H9 (cell line): ENCODE measurements at regions not wholly inside any gene's neighbourhood (a gene's known extent, or its start where the extent isn't known, plus 50 kb on each side); places are given as distances from the start of the nearest gene placed in this dataset.

ENCODE experiments used
- DNase-seq: peaks from one replicate; pipeline ENCODE4 v3.0.0-alpha.2; 2017
- H2AFZ ChIP-seq: one replicate; pipeline ENCODE4 v1.6.1; 2013; ENCODE audit warnings: mild to moderate bottlenecking, low read length, control low read depth, moderate library complexity
- H2AK5ac ChIP-seq: 2 replicates; pipeline ENCODE4 v1.6.1; 2013; ENCODE audit warnings: low read length, control low read depth, mixed read lengths; ENCODE audit not compliant: insufficient read length
- H2BK120ac ChIP-seq: one replicate; pipeline ENCODE4 v1.6.1; 2013; ENCODE audit warnings: low read depth, mild to moderate bottlenecking, low read length, control low read depth, inconsistent platforms; ENCODE audit not compliant: poor library complexity, severe bottlenecking
- H2BK12ac ChIP-seq: 2 replicates; pipeline ENCODE4 v1.6.1; 2013; ENCODE audit warnings: low read length, control low read depth, mixed read lengths, low read depth; ENCODE audit not compliant: insufficient read length
- H2BK15ac ChIP-seq: 2 replicates; pipeline ENCODE4 v1.6.1; 2013; ENCODE audit warnings: low read depth, low read length, control low read depth
- H2BK20ac ChIP-seq: one replicate; pipeline ENCODE4 v1.6.1; 2013; ENCODE audit warnings: low read depth, mild to moderate bottlenecking, low read length, control low read depth, inconsistent platforms; ENCODE audit not compliant: poor library complexity, severe bottlenecking
- H2BK5ac ChIP-seq: 2 replicates; pipeline ENCODE4 v1.6.1; 2013; ENCODE audit warnings: low read length, control low read depth, mixed read lengths; ENCODE audit not compliant: insufficient read length
- H3K14ac ChIP-seq: 2 replicates; pipeline ENCODE4 v1.6.1; 2013; ENCODE audit warnings: low read length, control low read depth; ENCODE audit not compliant: insufficient read depth
- H3K18ac ChIP-seq: 2 replicates; pipeline ENCODE4 v1.6.1; 2013; ENCODE audit warnings: low read depth, mild to moderate bottlenecking, mixed read lengths, low read length, control low read depth; ENCODE audit not compliant: insufficient read length
- H3K23ac ChIP-seq: 2 replicates; pipeline ENCODE4 v1.6.1; 2013; ENCODE audit warnings: low read length, control low read depth, mixed read lengths, low read depth; ENCODE audit not compliant: insufficient read length
- H3K23me2 ChIP-seq: 2 replicates; pipeline ENCODE4 v1.6.1; 2013; ENCODE audit warnings: low read depth, mild to moderate bottlenecking, mixed read lengths, low read length, control low read depth; ENCODE audit not compliant: insufficient read length, poor library complexity, severe bottlenecking
- H3K27ac ChIP-seq: 2 replicates; pipeline ENCODE4 v1.5.1; 2013; ENCODE audit warnings: low read length, control low read depth, mixed read lengths, low read depth; ENCODE audit not compliant: insufficient read length
- H3K27me3 ChIP-seq: 2 replicates; pipeline ENCODE4 v1.6.1; 2013; ENCODE audit warnings: low read length, control low read depth, inconsistent platforms; ENCODE audit not compliant: insufficient read depth
- H3K4ac ChIP-seq: 2 replicates; pipeline ENCODE4 v1.6.1; 2013; ENCODE audit warnings: low read depth, mild to moderate bottlenecking, control low read depth, inconsistent platforms, low read length, moderate library complexity
- H3K4me1 ChIP-seq: 2 replicates; pipeline ENCODE4 v1.6.1; 2013; ENCODE audit warnings: low read length, control low read depth, inconsistent platforms; ENCODE audit not compliant: insufficient read depth
- H3K4me2 ChIP-seq: 2 replicates; pipeline ENCODE4 v1.6.1; 2013; ENCODE audit warnings: low read length, control low read depth, mixed read lengths; ENCODE audit not compliant: insufficient read length, insufficient read depth
- H3K56ac ChIP-seq: 2 replicates; pipeline ENCODE4 v1.6.1; 2013; ENCODE audit warnings: low read depth, mild to moderate bottlenecking, mixed read lengths, low read length, control low read depth; ENCODE audit not compliant: insufficient read length
- H3K79me1 ChIP-seq: 2 replicates; pipeline ENCODE4 v1.6.1; 2013; ENCODE audit warnings: low read depth, mild to moderate bottlenecking, moderate library complexity, low read length, control low read depth, inconsistent platforms; ENCODE audit not compliant: insufficient read depth, poor library complexity, severe bottlenecking
- H3K79me2 ChIP-seq: 2 replicates; pipeline ENCODE4 v1.6.1; 2013; ENCODE audit warnings: low read length, control low read depth, inconsistent platforms; ENCODE audit not compliant: insufficient read depth
- H3K9ac ChIP-seq: 2 replicates; pipeline ENCODE4 v1.6.1; 2013; ENCODE audit warnings: low read length, control low read depth, mixed read lengths; ENCODE audit not compliant: insufficient read length; ENCODE audit errors: extremely low read depth
- H3K9me3 ChIP-seq: one replicate; pipeline ENCODE4 v1.6.1; 2013; ENCODE audit warnings: low read depth, low read length, inconsistent platforms; ENCODE audit not compliant: control insufficient read depth
- H3T11ph ChIP-seq: one replicate; pipeline ENCODE4 v1.6.1; 2013; ENCODE audit warnings: mild to moderate bottlenecking, low read length, control low read depth, inconsistent platforms
- H4K20me1 ChIP-seq: one replicate; pipeline ENCODE4 v1.6.1; 2013; ENCODE audit not compliant: control insufficient read depth, insufficient read length, insufficient read depth
- H4K5ac ChIP-seq: 2 replicates; pipeline ENCODE4 v1.6.1; 2013; ENCODE audit warnings: low read depth, mild to moderate bottlenecking, mixed read lengths, low read length, control low read depth; ENCODE audit not compliant: insufficient read length
- H4K8ac ChIP-seq: replicated peaks from 2 replicates; pipeline ENCODE4 v1.6.1; 2013; ENCODE audit warnings: low read length, control low read depth, mixed read lengths, low read depth; ENCODE audit not compliant: insufficient read length
- H4K91ac ChIP-seq: 2 replicates; pipeline ENCODE4 v1.6.1; 2013; ENCODE audit warnings: low read depth, mild to moderate bottlenecking, moderate library complexity, mixed read lengths, low read length, control low read depth; ENCODE audit not compliant: insufficient read length
- H3K27ac Mint-ChIP-seq, 3 experiments: 2 replicates in 2 of 3; 3 replicates in 1 of 3; pipeline ENCODE4 v1.8.0; 2020 to 2021; ENCODE audit warnings: mixed read lengths in 3 of 3, mild to moderate bottlenecking in 1 of 3, moderate library complexity in 1 of 3
- H3K27me3 Mint-ChIP-seq: 2 replicates; pipeline ENCODE4 v1.8.0; 2021; ENCODE audit warnings: low read depth, mild to moderate bottlenecking, moderate library complexity, mixed read lengths
- H3K36me3 Mint-ChIP-seq, 3 experiments: 2 replicates in 2 of 3; 3 replicates in 1 of 3; pipeline ENCODE4 v1.8.0; 2020 to 2021; ENCODE audit warnings: low read depth in 3 of 3, mixed read lengths in 3 of 3; ENCODE audit not compliant: insufficient read depth in 1 of 3
- H3K4me1 Mint-ChIP-seq, 2 experiments: 2 replicates each; pipeline ENCODE4 v1.8.0; 2020; ENCODE audit warnings: mixed read lengths in 2 of 2
- H3K4me3 Mint-ChIP-seq, 2 experiments: 2 replicates in 1 of 2; 3 replicates in 1 of 2; pipeline ENCODE4 v1.8.0; 2020 to 2021; ENCODE audit warnings: mild to moderate bottlenecking in 2 of 2, mixed read lengths in 2 of 2, moderate library complexity in 1 of 2
- H3K9me3 Mint-ChIP-seq, 2 experiments: 2 replicates in 1 of 2; 3 replicates in 1 of 2; pipeline ENCODE4 v1.8.0; 2020; ENCODE audit warnings: mild to moderate bottlenecking in 2 of 2, mixed read lengths in 2 of 2, moderate library complexity in 1 of 2
- WGBS: extraction: QIAGEN DNeasy Blood & Tissue Kit; methylation state at CpG from one replicate; pipeline ENCODE4 v1.1.7; 2013; ENCODE audit warnings: missing lambda C conversion rate, low lambda C conversion rate, mixed read lengths; ENCODE audit not compliant: insufficient read length; ENCODE audit errors: extremely low coverage; 5-methylcytosine and 5-hydroxymethylcytosine counted together
- TF ChIP-seq, protein P1 (sequence below): fragments of 200-600 bp; sonication (generic); conservative IDR thresholded peaks from 3 replicates; pipeline ENCODE4 v1.8.0; 2021; ENCODE audit warnings: antibody characterized with exemption, mild to moderate bottlenecking

DNA sequence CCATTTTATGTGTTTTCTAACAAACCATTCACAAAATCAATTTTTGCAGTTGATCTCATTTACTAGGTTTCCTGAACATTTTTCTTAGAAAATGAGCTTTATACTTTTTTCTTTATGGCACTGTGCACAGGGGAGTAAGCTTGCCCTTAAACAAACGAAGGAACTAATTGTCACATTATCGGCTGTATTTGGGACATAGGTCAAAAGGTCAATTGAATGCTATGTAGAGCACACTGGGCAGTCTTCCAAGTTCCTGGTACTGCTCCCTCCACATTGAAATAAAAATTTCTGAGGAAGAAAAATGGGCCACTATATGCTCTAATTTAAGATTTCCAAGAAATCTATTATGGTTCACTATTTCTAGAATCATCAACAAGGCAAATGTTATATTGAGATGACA, 93.6 kb upstream of the TMEFF2 start:
- no peaks in the 10 kb centered on the region for H3K27me3 Mint-ChIP-seq

More for the DNA sequence above, 93.6 kb upstream of the TMEFF2 start:
- Histone ChIP-seq H2BK120ac (no peak overlapping the region), H2BK15ac (no peak overlapping the region), H3K79me2 (no peaks in the 10 kb centered on the region), H3K27ac (no peak overlapping the region), H3K14ac (no peak overlapping the region), H3K18ac (no peak overlapping the region), H3K27me3 (no peaks in the 10 kb centered on the region), H2AFZ (no peak overlapping the region), H2BK12ac (no peak overlapping the region), H2BK5ac (no peak overlapping the region), H3T11ph (no peak overlapping the region), H3K23ac (no peak overlapping the region), H3K4me2 (no peak overlapping the region), H3K56ac (no peak overlapping the region), H3K4ac (no peak overlapping the region), H3K9me3 (no peaks in the 10 kb centered on the region), H2BK20ac (no peak overlapping the region), H3K9ac (no peak overlapping the region), H3K79me1 (no peaks in the 10 kb centered on the region), H2AK5ac (no peak overlapping the region), H4K91ac (no peak overlapping the region), H3K4me1 (no peaks in the 10 kb centered on the region), H4K20me1 (no peaks in the 10 kb centered on the region), H4K5ac (no peak overlapping the region), H4K8ac (no peak overlapping the region), H3K23me2 (no peaks in the 10 kb centered on the region)
- H3K4me3 Mint-ChIP-seq = no peak overlapping the region
- no peaks in the 10 kb centered on the region; a peak in 1 of 7 replicates for H3K36me3 Mint-ChIP-seq
- WGBS = no CpG with 5 or more reads among the region's 2 CpGs
- H3K4me1 Mint-ChIP-seq = no peaks in the 10 kb centered on the region
- TF ChIP-seq, protein P1, sequence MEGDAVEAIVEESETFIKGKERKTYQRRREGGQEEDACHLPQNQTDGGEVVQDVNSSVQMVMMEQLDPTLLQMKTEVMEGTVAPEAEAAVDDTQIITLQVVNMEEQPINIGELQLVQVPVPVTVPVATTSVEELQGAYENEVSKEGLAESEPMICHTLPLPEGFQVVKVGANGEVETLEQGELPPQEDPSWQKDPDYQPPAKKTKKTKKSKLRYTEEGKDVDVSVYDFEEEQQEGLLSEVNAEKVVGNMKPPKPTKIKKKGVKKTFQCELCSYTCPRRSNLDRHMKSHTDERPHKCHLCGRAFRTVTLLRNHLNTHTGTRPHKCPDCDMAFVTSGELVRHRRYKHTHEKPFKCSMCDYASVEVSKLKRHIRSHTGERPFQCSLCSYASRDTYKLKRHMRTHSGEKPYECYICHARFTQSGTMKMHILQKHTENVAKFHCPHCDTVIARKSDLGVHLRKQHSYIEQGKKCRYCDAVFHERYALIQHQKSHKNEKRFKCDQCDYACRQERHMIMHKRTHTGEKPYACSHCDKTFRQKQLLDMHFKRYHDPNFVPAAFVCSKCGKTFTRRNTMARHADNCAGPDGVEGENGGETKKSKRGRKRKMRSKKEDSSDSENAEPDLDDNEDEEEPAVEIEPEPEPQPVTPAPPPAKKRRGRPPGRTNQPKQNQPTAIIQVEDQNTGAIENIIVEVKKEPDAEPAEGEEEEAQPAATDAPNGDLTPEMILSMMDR = no peak
- peaks cover 0 to 2% of the 10 kb centered on the region in 2 experiments; a peak in 1 of 5 replicates for H3K9me3 Mint-ChIP-seq
- H3K27ac Mint-ChIP-seq = no peak overlapping the region
- DNase-seq = no peak
